HG03060 (cell line): ENCODE measurements at regions not wholly inside any gene's neighbourhood (a gene's known extent, or its start where the extent isn't known, plus 50 kb on each side); places are given as distances from the start of the nearest gene placed in this dataset.

Experiments used
- ATAC-seq: cut with Tn5 transposase; IDR thresholded peaks from one replicate; pipeline ENCODE4 v1.9.1; 2021; ENCODE audit warnings: low read depth, moderate number of reproducible peaks; ENCODE audit not compliant: unreplicated experiment

GRCh38 chr5:73344835-73345234, 103.7 kb downstream of the FOXD1 start:
- no peak for ATAC-seq

GRCh38 chr5:73339711-73340110, 108.9 kb downstream of the FOXD1 start:
- no peak for ATAC-seq

- ATAC-seq, result no peak
These were observed 109.5 kb downstream of the FOXD1 start for GRCh38 chr5:73339051-73339575.

DNA sequence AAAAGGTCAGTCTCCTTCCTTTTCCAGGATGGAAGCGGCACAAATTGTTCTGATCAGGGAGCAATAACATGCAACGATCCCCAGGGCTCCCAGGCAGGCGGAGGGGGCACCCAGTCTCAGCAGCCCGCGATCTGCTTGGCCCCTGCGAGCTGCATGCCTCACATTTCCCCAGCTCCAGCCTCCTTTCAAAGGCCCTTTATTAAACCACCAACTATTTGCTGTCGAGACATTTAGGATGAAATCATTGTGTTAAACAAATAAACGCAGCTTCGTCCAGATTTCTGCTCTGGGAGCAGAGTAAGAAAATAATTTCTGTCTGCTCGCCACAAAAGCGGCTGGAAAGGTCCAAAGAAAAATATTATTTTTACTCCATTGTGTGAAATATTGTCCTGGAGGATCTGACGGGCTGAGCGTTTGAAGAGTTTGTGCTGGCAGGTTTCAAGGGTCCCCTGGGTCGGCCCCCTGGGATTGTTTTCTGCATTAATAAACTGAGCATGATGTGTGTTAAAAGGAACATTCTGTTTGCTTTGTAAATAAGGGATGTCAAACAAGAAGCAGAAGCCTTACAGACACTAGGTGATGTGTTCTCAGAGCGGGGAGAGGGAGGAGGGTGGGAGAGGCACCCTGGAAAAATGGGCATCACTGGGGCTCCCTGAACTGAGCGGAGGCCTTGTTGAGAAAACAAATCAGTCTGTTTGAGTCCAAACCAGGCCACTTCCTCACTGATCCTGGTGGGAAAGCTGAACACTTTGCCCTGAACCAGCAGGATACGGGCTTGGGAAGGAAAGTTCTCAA, 110.1 kb downstream of the FOXD1 start:
- ATAC-seq, result no peak

DNA sequence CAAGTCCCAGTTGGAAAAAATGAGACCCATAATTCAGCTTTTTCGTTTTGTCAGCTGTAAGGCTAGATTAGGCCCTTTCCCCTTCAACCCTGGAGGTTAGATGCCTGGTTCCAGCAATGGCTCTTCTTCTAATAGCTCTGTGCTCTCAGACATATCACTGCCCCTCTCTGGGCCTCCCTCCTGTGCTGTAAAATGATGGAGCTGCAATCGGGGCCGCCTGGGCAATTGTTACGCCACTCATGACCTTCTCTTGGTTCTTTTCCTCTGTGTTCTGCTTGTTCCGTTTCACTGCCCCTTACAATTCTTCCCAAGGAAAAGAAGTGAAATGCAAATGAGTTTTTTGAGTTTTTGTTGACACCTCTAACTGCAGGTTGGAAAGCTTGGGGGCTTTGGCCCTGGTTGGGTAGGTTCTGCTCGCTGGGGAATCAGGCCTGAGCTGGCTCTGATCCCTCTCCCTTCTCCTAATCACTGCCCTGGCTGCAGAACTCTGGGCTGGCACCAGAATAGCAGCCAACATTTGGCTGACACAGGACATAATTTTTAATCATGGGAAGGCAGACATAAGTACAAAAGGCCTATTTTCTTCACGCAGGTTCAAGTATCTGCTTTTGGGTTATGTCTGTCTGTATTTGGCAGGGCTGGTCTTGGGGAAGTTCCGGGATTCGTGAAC, 110.9 kb downstream of the FOXD1 start:
- ATAC-seq, result no peak

GRCh38 chr5:73336366-73336765, 112.2 kb downstream of the FOXD1 start:
- no peak for ATAC-seq

DNA sequence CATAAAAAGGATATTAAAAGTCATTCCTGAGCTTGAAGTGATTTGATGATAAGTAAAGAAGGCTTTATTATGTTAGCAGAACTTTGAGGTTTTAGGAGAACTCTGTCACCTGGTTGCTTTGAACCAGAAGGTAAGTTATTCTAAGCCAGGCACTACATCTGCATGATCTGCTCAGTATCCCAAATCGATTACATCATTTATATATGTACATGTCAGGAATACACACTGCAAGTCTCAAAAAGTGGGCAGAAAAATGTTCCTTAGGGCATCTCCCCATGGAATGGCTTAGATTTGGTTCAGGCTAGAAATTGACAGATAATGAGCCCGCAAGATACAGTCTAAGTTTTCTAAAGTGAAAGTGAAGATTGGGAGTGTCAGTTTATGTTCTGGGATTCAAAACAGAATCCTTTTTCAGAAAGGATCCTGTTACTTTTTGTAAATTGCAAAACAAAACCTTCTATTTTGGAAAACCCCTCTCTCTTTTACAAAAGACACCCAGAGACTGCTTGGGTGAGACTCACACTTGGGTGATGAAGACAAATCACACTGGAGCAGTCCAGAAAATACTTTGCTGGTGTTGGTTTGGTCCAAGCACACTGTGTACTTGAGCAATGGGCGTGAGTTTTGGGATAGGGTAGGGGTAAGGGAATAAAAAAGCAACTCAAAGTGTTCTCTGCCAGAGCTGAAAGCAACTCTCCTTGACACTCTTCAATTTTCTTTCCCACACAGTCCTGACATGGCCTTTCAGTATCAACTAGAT, 114.5 kb downstream of the FOXD1 start:
- no peak for ATAC-seq

GRCh38 chr5:73330613-73331012, 118.0 kb downstream of the FOXD1 start:
- no peak for ATAC-seq

DNA sequence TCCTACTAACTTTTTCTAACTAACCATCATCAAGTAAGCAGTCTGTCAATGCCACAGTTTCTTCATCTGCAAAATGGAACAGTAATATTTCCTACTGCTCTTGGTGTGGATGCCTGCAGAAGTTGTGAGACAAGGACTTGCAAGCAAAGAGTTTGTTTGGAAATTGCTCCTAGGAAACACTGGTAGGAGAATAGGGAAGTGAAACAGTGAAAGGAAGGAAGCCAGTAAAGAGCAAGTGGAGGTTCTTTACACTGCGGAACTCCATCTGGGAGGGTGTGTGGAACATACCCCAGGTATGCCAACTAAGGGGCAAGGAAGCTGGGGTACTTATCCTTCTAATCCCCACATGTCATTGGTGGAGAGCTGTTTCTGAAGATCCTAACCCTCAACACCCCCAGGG, 119.9 kb downstream of the FOXD1 start:
- ATAC-seq, result no peak

DNA sequence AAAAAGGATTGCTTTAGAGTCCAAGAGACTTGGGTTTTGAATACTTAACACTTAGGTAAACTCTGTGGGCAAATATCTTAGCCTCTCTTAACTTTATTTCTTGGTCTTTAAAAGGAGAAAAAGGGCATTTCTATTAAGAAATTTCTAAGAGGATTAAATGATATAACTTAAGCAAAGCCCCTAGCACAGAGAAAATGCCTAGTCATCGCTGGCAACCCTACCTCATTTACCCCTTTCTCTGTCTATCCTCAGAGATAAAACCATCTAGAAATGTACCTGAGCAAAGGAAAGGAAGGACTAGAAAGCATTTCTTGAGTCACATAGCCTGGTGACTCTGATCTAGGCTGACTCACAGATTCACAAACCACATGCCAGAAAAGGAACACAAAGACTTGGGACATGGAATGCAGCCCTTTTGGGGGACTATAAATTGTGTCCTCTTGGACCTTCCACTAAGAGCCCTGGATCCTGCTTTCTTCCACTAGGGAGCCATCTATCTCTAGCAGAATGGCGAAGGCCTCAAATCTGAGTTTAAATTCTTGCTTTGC, 120.6 kb downstream of the FOXD1 start:
- no peak for ATAC-seq

- ATAC-seq, result no peak
These were observed 123.0 kb downstream of the FOXD1 start for GRCh38 chr5:73325546-73325945.

DNA sequence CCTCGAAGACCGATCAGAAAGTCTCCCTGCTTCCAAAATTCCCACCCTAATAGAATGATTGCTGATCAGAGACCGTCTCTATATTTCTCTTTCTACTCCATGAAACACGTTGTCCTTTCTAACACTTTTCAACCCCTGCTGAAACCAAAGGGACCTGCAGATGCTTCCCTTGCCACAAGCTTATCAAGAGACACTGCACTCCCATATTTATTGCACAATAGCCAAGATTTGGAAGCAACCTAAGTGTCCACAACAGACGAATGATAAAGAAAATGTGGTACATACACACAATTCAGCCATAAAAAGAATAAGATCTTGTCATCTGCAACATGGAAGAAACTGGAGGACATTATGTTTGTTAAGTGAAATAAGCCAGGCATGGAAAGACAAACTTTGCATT, 125.1 kb downstream of the FOXD1 start:
- ATAC-seq, result no peak

GRCh38 chr5:73322437-73323076, 126.0 kb downstream of the FOXD1 start:
- no peak for ATAC-seq

- no peak for ATAC-seq
These were observed 126.7 kb downstream of the FOXD1 start for GRCh38 chr5:73321757-73322436.

- ATAC-seq, result no peak
These were observed 129.5 kb downstream of the FOXD1 start for GRCh38 chr5:73319036-73319435.

GRCh38 chr5:73318308-73318719, 130.3 kb downstream of the FOXD1 start:
- ATAC-seq, result no peak

- ATAC-seq, result no peak
These were observed 131.1 kb downstream of the FOXD1 start for GRCh38 chr5:73317523-73317922.

- ATAC-seq, result no peak
These were observed 134.0 kb downstream of the FOXD1 start for GRCh38 chr5:73314395-73315257.
